Kidney capillary endothelial cell (primary cell): ENCODE measurements at regions not wholly inside any gene's neighbourhood (a gene's known extent, or its start where the extent isn't known, plus 50 kb on each side); places are given as distances from the start of the nearest gene placed in this dataset.
"Not testable (repeated sequence)": the region's sequence is repeated elsewhere in the genome, so short reads cannot be mapped to it uniquely, and the experiment has no call there.

ENCODE experiments used
- DNase-seq: peaks from one replicate; pipeline ENCODE4 v3.0.0-alpha.2; 2018; ENCODE audit warnings: low spot score

DNA sequence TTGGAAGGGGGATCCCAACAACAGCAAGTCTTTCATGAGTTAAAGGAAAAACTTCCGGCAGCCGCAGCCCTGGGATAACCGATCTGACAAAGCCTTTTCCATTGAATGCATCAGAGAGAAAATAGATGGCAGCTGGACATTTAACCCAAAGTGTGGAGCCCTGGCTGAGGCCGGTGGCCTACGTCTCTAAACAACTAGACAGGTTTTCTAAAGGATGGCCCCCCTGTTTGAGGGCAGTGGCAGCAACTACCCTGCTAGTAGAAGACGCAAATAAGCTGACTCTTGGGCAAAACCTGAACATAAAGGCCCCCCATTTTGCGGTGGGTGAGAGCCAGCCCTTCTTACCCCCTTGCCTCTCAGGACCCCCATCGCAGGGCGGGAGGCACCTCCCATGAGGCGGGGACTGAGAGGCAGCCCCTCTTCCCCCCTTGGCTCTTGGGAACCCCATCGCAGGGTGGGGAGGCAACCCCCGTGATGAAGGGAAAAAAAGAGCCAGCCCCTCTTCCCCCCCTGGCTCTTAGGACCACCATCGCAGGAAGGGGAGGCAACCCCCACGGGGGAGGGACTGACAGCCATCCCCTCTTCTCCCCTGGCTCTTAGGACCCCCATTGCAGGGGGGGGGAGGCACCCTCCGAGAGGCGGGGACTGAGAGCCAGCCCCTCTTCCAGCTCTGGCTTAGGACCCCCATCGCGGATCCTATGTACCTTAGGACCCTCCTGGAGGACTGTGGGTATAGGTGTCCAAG, 2422.9 kb upstream of the PCDH20 start:
- DNase-seq = no peak

DNA sequence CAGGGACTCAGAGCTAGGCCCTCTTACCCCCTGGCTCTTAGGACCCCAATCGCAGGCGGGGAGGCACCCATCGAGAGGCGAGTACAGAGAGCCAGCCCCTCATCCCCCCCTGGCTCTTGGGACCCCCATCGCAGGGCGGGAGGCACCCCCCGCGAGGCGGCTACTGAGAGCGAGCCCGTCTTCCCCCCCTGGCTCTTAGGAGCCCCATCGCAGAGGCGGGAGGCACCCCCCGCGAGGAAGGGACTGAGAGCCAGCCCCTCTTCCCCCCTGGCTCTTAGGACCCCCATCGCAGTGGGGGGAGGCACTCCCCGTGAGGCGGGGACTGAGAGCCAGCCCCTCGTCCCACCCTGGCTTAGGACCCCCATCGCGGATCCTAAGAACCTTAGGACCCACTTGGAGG, 2422.1 kb upstream of the PCDH20 start:
- DNase-seq = not testable (repeated sequence)

DNA sequence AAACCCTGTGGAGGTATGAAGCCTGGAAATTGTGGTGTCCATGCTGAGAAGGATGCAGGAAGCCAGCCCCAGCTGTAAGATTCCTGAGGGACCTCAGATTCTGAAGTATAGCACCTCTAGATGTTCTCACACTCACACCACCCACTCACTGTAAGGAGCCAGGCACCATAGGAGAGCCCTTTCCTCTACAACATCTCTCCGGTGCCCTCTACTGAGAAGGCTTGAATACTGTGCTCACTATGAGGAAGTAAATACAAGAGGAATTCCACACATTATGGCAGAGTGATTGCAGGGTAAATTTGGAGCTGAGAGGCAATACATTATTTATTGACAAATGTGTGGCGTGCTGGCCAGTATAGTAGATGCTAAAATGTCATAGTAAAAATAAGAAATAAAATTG, 2414.0 kb upstream of the PCDH20 start:
- DNase-seq = not testable (repeated sequence)

DNA sequence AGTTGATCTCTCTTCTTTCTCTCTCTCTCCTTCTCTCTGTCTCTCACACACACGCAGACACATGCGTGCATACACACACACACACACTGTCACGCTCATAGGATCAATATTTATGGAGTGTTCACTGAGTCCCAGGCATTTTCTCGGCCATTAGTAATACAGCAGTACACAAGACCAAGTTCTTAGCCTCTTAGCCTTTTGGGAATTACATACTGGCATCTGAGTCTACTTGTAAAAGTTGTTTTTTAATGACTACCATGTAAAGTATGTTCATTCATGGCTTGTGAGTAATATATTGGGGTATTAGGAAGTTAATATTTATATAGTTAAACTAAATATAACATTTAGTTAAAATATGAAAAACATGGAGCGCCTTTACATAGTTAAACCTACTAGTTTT, 2406.1 kb upstream of the PCDH20 start:
- not testable (repeated sequence) for DNase-seq

DNA sequence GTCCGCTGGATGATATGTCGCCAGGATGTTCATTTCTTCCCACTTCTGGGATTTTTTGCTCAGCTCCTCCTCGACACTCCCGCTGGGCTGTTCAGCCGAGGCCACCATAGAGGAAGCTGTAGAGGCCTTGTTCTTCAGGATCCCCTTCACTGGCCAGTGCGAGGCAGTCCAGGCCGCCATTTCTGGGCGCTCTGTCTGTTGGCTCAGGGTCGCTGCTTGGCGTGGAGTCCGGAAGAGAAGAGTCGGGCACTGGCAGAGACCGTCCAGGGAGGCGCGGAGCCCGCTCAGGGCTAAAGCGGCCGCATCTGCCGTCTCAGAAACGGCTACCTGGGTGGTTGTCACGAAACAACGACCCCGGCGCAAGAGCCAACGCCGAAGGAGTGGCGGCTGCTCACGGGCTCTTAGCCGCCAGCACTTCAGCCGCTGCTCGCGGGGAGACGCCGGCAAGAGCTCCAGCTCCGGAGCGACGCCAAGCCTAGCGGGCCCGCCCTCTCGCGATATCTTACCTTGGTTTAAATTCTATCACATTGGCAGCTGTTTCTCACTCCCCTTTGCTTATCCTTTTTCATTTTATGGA, 2395.9 kb upstream of the PCDH20 start:
- not testable (repeated sequence) for DNase-seq

DNA sequence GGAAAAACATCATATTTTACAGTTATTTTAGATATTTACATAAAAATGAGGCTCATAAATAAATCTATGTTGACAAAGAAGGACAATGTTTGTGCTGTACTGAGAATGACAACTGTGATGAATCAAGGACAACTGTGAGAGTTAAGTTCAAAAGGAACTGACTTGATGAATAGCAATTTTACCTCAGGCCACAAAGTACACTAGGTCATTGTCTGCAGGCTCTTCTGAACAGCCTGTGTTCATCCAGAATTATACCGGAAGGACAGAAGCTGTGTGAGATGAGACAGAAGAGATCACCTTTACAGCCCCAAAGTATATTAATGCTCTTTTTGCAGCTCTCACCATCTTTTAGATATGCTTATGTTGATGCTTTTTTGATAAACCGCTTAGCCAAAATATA, 2375.5 kb upstream of the PCDH20 start:
- not testable (repeated sequence) for DNase-seq

DNA sequence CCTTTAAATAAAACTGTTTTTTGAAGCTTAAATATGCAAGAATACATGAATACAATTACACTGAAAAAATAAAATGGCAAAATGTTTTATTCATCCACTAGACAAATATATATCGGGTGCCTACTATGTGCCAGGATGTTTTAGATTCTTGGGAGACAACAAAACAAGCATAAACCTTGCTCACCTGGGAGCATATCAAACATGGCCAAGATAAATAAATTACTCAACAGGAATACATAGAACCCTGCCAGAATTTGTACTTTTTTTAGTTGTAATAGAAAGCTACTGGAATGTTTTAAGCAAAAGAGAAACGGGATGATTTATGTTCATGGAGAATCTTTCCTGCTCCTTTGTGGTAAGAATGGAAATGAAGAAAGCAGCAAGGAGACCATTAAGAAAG, 2358.5 kb upstream of the PCDH20 start:
- no peak for DNase-seq

DNA sequence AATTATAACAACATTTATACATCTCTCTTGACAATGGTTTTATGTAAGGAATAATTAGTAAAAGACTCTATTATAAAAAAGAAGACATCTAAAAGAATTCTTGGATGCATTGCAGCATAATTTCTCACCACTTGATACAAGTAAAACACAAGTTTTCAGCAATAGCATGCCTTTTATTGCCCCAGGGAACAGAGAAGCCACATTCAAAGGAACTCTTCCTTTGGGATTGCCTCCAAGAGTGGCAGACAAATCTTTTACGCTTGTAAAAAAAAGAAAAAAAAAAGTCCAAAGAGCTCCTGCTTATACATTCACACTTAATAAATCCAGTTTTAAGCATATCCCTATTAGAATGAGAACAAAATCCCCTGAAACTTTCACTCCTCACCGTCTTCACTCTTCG, 2357.8 kb upstream of the PCDH20 start:
- DNase-seq = no peak

DNA sequence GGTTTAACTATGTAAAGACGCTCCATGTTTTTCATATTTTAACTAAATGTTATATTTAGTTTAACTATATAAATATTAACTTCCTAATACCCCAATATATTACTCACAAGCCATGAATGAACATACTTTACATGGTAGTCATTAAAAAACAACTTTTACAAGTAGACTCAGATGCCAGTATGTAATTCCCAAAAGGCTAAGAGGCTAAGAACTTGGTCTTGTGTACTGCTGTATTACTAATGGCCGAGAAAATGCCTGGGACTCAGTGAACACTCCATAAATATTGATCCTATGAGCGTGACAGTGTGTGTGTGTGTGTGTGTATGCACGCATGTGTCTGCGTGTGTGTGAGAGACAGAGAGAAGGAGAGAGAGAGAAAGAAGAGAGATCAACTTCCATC, 2342.0 kb upstream of the PCDH20 start:
- not testable (repeated sequence) for DNase-seq

DNA sequence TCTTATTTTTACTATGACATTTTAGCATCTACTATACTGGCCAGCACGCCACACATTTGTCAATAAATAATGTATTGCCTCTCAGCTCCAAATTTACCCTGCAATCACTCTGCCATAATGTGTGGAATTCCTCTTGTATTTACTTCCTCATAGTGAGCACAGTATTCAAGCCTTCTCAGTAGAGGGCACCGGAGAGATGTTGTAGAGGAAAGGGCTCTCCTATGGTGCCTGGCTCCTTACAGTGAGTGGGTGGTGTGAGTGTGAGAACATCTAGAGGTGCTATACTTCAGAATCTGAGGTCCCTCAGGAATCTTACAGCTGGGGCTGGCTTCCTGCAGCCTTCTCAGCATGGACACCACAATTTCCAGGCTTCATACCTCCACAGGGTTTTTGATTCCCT, 2334.2 kb upstream of the PCDH20 start:
- DNase-seq = not testable (repeated sequence)

DNA sequence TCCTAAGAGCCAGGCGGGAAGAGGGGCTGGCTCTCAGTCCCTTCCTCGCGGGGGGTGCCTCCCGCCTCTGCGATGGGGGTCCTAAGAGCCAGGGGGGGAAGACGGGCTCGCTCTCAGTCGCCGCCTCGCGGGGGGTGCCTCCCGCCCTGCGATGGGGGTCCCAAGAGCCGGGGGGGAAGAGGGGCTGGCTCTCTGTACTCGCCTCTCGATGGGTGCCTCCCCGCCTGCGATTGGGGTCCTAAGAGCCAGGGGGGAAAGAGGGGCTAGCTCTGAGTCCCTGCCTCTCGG, 2326.1 kb upstream of the PCDH20 start:
- DNase-seq = not testable (repeated sequence)

DNA sequence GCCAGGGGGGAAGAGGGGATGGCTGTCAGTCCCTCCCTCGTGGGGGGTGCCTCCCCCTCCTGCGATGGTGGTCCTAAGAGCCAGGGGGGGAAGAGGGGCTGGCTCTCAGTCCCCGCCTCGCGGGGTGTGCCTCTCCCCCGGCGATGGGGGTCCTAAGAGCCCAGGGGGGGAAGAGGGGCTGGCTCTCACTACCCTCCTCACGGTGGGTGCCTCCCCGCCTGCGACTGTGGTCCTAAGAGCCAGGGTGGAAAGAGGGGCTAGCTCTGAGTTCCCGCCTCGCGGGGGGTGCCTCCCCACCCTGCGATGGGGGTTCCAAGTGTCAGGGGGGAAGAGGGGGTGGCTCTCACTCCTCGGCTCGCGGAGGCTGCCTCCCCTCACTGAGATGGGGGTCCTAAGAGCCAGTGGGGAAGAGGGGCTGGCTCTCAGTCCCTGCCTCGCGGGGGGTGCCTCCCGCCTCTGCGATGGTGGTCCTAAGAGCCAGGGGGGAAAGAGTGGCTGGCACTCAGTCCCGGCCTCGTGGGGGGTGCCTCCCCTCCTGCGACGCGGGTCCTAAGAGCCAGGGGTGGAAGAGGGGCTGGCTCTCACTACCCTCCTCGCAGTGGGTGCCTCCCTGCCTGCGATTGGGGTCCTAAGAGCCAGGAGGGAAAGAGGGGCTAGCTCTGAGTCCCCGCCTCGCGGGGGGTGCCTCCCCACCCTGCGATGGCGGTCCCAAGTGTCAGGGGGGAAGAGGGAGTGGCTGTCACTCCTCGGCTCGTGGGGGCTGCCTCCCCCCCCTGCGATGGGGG, 2325.6 kb upstream of the PCDH20 start:
- DNase-seq = no peak

DNA sequence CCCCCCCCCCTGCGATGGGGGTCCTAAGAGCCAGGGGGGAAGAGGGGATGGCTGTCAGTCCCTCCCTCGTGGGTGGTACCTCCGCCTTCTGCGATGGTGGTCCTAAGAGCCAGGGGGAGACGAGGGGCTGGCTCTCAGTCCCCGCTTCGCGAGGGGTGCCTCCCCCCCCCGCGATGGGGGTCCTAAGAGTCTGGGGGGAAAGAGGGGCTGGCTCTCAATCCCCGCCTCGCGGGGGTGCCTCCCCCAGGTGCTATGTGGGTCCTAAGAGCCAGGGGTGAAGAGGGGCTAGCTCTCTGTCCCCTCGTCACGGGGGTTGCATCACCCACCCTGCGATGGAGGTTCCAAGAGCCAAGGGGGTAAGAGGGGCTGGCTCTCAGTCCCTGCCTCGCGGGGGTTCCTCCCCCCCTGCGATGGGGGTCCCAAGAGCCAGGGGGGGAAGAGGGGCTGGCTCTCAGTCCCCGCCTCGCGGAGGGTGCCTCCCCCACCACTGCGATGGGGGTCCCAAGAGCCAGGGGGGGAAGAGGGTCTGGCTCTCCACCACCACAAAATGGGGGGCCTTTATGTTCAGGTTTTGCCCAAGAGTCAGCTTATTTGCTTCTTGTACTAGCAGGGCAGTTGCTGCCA, 2323.6 kb upstream of the PCDH20 start:
- not testable (repeated sequence) for DNase-seq

DNA sequence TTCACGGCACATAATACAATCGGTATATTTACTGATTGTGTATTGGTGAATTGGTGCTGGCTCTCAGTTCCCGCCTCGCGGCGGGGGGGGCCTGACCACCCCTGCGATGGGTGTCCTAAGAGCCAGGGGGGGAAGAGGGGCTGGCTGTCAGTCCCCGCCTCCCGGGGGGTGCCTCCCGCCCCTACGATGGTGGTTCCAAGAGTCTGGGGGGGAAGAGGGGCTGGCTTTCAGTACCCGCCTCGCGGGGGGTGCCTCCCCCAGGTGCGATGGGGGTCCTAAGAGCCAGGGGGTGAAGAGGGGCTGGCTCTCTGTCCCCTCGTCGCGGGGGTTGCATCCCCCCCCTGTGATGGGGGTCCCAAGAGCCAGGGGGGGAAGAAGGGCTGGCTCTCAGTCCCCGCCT, 2321.8 kb upstream of the PCDH20 start:
- DNase-seq = no peak

DNA sequence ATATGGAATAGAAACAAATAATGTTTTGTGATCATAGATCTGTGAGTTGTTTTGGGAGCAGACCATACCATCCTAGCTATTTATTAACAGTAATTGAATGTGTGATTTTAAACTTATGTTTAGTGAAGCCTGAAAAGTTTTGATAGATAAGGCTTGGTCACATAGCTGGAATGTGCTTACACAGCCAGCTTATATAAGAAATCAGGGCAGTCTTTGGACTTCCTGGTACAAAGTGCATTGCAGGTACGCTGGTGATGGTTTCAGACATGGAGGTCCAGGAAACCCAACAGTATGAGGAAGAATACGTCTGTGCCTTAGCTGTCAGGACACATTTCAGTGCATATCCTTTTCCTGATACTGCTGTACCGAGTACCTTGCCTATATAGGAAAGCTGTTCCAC, 2316.2 kb upstream of the PCDH20 start:
- no peak for DNase-seq

DNA sequence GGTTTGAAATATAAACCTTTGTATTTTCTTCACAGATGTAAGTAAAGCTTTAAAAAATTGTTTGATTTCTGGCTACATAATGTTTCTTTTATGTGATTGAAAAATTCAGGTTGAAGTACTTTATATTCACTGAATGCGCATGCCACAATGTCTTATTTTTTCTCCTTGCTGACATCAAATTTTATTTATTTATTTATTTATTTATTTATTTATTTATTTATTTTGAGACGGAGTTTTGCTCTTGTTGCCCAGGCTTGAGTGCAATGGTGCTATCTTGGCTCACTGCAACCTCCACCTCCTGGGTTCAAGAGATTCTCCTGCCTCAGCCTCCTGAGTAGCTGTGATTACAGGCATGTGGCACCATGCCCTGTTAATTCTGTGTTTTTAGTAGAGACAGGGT, 2296.5 kb upstream of the PCDH20 start:
- DNase-seq = not testable (repeated sequence)

DNA sequence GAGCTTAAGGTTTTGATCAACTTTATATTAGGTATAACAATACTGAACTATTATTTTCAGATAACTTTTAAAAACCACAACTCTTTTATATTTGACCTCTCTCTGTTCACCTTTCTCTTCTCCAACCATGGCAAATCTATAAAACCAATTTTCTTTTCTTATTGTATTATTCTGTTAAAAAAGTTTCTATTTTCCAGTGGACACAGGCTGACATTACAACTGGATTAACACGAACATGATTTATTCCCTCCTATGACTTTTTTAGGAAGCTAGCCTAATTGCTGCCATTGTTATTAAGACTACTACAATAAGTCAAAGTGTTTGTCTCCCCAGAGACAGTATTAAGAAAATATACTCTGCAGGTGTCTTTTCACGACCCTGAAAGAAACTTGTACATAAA, 2291.1 kb upstream of the PCDH20 start:
- DNase-seq = no peak

DNA sequence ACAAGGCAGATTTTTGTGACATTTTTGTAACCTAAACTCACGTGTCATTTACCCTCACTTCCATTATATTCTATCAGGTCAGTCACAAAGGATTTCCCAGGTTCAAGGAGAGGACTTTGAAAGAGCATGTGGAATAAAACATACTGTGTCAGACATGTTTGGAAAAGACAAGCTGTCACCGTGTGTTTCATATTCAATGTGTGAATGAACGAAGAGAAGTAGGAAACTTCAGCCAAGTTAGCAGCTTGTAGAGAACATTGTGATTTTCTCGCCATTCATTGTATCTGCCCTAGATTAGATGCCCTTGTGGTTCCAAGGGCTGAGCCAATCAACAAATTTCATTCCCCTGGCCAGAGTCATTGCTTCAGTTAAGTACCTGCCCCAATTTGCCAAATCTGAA, 2288.9 kb upstream of the PCDH20 start:
- no peak for DNase-seq

DNA sequence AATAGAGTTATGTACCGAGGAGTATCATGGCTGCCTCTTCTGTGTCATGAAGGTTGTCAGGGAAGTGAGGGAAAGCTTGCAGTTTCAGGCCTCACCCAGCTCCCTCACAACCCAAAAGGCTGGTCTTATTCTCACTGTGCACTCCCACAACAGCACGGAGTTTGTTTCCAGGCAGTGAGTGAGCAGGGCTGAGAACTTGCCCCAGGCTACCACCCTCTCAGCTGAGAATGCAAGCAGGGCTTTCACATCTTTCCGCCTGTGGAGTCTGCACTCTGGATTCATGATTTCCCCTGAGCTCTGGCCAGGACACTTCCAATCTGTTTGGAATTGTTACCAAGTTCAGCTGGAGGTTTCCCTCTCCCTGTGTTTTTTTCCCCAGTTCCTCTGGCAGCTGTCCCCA, 2284.7 kb upstream of the PCDH20 start:
- DNase-seq = no peak

DNA sequence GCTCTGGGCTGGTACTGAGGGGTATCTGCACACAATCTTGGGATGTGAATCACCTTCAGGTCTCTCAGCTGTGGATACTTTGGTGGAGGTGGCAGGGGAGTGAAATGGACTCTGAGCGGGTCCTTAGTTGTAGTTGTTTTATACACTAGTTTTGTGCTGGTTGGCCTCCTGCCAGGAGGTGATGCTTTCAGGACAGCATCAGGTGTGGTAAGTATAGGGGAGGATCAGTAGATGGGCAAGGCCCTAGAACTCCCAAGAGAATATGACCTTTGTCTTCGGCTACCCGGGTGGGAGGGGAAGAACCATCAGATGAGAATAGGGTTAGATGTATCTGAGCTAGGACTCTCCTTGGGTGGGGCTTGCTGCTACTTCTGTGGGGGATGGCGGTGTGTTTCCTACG, 2284.3 kb upstream of the PCDH20 start:
- DNase-seq = no peak

DNA sequence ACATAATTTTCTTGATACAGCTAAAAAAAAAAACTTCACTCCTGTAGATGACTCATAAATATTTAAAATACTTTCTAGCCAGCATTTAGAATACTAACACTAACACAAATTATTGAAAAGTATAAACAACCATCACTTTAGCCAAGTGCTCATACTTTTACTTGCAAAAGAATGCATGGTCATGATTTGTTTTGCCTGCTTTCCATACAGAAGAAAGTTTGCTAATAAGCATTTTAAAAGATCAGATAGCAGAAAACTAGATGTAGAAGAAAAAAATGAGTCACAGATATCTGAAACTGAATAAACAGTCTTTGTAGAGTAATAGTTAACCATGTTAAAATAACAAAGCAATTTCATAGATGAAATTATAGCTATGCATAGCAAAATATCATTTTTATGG, 2280.4 kb upstream of the PCDH20 start:
- no peak for DNase-seq

DNA sequence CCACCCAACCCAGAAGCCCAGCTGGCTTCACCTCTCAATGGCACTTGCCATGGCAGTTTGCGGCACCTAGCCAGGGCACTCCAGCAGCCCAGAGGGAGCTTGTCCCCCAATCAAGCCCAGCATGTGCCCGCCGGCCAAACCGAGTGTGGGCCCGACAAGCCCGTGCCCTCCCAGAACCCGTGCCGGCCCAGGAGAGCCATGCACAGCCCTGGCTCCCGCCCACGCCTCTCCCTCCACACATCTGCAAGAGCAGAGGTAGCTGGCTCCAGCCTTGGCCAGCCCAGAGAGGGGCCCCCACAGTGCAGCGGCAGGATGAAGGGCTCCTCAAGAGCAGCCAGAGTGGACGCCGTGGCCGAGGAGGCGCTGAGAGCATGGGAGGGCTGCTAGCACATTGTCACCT, 2278.0 kb upstream of the PCDH20 start:
- no peak for DNase-seq

DNA sequence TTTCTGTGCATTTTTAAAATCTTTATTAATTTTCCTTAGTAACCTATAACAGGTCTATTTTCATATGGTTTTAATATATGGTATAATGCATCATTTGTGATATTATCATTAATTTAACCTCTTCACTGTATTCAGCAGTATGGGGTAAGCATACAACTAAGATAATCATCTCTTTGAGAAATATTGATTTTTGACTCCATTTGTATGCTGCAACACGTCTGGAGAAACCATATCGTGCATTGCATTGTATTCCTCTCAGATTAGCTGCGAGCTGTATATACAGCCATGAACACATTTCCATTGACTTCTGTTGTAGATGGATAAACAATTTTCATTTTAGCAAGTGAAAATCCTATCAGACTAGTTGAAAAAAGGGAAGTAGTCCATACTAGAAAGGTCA, 2275.8 kb upstream of the PCDH20 start:
- DNase-seq = no peak
